ENCODE measurements at regions not wholly inside any gene's neighbourhood (a gene's known extent, or its start where the extent isn't known, plus 50 kb on each side); places are given as distances from the start of the nearest gene placed in this dataset.

DNA sequence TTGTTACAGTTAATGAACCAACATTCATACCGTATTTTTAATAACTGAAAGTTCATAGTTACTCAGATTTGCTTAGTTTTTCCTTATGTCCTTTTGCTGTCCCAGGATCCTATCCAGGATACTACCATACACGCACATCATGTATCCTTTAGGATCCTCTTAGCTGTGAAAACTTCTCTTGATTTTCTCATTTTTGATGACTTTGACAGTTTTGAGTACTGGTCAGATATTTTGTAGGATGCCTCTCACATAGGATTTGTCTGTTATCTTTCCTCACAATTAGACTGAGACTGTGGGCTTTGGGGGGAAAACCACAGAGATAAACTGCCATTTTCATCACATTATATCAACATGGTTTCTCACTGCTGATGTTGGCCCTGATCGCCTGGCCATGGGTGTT, 491.3 kb upstream of the TRPC7 start:
- Histone ChIP-seq H2BK15ac (ENCODE audit: low read depth, low read length) (no peak overlapping the region), H2BK120ac (ENCODE audit: low read depth, low read length) (no peak overlapping the region), H3K9ac (ENCODE audit: low read depth, low read length) (no peak overlapping the region), H3K4me1 (ENCODE audit: control insufficient read depth, insufficient read depth, low read length) (no peaks in the 10 kb centered on the region), H3K79me1 (ENCODE audit: low read depth in 1 of 2, low read length in 2 of 2) (no peaks in the 10 kb centered on the region), H3K4me3 (ENCODE audit: insufficient read depth, low read depth, low read length) (no peak overlapping the region), H3K4ac (ENCODE audit: low read depth, low read length) (no peak overlapping the region), H4K8ac (ENCODE audit: low read depth in 2 of 2, low read length in 2 of 2) (no peak overlapping the region), H4K5ac (ENCODE audit: low read depth, low read length) (no peak overlapping the region), H3K23ac (ENCODE audit: low read depth, low read length) (no peak overlapping the region), H2AK5ac (ENCODE audit: low read depth, low read length) (no peak overlapping the region), H3K18ac (ENCODE audit: low read depth, low read length) (no peak overlapping the region), H2AK9ac (replicated peaks; ENCODE audit: low read depth, low read length, poor library complexity) (no peak overlapping the region), H3K27me3 (ENCODE audit: control insufficient read depth, insufficient read depth, low read length) (no peaks in the 10 kb centered on the region), H3K4me2 (ENCODE audit: low read depth, low read length) (no peak overlapping the region), H2AFZ (replicated peaks; ENCODE audit: low read length, poor library complexity) (no peak overlapping the region), H3K56ac (ENCODE audit: extremely low read depth, insufficient read depth, low read length) (no peak overlapping the region), H3K14ac (replicated peaks; ENCODE audit: low read depth, low read length) (no peak overlapping the region), H3K9me1 (ENCODE audit: insufficient read depth, low read length) (no peaks in the 10 kb centered on the region), H3K36me3 (ENCODE audit: control insufficient read depth, insufficient read depth, low read length) (no peaks in the 10 kb centered on the region), H4K20me1 (ENCODE audit: insufficient read depth, low read length) (no peaks in the 10 kb centered on the region), H3K27ac (ENCODE audit: insufficient read depth, low read length) (no peak overlapping the region), H4K91ac (ENCODE audit: insufficient read depth, low read depth, low read length) (no peak overlapping the region), H2BK20ac (ENCODE audit: low read depth, low read length) (no peak overlapping the region), H3K9me3 (ENCODE audit: control insufficient read depth, insufficient read depth, low read length) (0 out of 2 replicates have a peak, but pooled peaks cover 2% of the 10 kb centered on the region), H2BK5ac (ENCODE audit: low read depth, low read length, poor library complexity, severe bottlenecking) (no peak overlapping the region)
- DNase-seq (no peak), ATAC-seq (ENCODE audit: low read depth) (no peak)
- intact Hi-C loops (cut with micrococcal nuclease) (no loop called here), dilution Hi-C loops (cut with HindIII; ENCODE audit: low sequenced_read_pairs, unreplicated experiment) (no loop called here), in situ Hi-C loops (cut with MboI; ENCODE audit: low sequenced_read_pairs) (no loop called here)
- TF ChIP-seq NFE2L2 (IDR thresholded peaks at IDR 0.05; ENCODE audit: low read depth, low read length) (no peak), FOS (IDR thresholded peaks at IDR 0.05; ENCODE audit: low read depth, low read length) (no peak), SMC3 (IDR thresholded peaks at IDR 0.05; ENCODE audit: low read depth, low read length) (no peak), POLR2A (IDR thresholded peaks at IDR 0.05; ENCODE audit: low read depth, low read length) (no peak), CEBPB (IDR thresholded peaks at IDR 0.05; ENCODE audit: low read depth, low read length) (no peak), BHLHE40 (IDR thresholded peaks at IDR 0.05; ENCODE audit: low read depth, low read length) (no peak), MAFK (IDR thresholded peaks at IDR 0.05; ENCODE audit: low read depth, low read length) (no peak), RFX5 (IDR thresholded peaks at IDR 0.05; ENCODE audit: low read depth, low read length) (no peak), CHD1 (IDR thresholded peaks at IDR 0.05; ENCODE audit: low read depth, low read length) (no peak), RAD21 (IDR thresholded peaks at IDR 0.05; ENCODE audit: low read length) (no peak), MXI1 (IDR thresholded peaks at IDR 0.05; ENCODE audit: borderline replicate concordance, low read depth, low read length) (no peak), RCOR1 (IDR thresholded peaks at IDR 0.05; ENCODE audit: insufficient replicate concordance, low read length) (no peak)
- TF ChIP-seq, protein P1, sequence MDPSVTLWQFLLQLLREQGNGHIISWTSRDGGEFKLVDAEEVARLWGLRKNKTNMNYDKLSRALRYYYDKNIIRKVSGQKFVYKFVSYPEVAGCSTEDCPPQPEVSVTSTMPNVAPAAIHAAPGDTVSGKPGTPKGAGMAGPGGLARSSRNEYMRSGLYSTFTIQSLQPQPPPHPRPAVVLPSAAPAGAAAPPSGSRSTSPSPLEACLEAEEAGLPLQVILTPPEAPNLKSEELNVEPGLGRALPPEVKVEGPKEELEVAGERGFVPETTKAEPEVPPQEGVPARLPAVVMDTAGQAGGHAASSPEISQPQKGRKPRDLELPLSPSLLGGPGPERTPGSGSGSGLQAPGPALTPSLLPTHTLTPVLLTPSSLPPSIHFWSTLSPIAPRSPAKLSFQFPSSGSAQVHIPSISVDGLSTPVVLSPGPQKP (IDR thresholded peaks at IDR 0.05; ENCODE audit: borderline replicate concordance, low read depth, low read length): no peak
- TF ChIP-seq, protein P2, sequence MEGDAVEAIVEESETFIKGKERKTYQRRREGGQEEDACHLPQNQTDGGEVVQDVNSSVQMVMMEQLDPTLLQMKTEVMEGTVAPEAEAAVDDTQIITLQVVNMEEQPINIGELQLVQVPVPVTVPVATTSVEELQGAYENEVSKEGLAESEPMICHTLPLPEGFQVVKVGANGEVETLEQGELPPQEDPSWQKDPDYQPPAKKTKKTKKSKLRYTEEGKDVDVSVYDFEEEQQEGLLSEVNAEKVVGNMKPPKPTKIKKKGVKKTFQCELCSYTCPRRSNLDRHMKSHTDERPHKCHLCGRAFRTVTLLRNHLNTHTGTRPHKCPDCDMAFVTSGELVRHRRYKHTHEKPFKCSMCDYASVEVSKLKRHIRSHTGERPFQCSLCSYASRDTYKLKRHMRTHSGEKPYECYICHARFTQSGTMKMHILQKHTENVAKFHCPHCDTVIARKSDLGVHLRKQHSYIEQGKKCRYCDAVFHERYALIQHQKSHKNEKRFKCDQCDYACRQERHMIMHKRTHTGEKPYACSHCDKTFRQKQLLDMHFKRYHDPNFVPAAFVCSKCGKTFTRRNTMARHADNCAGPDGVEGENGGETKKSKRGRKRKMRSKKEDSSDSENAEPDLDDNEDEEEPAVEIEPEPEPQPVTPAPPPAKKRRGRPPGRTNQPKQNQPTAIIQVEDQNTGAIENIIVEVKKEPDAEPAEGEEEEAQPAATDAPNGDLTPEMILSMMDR (conservative IDR thresholded peaks at IDR 0.05; ENCODE audit: low read depth, low read length): no peak
- TF ChIP-seq, protein P3, sequence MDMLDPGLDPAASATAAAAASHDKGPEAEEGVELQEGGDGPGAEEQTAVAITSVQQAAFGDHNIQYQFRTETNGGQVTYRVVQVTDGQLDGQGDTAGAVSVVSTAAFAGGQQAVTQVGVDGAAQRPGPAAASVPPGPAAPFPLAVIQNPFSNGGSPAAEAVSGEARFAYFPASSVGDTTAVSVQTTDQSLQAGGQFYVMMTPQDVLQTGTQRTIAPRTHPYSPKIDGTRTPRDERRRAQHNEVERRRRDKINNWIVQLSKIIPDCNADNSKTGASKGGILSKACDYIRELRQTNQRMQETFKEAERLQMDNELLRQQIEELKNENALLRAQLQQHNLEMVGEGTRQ (IDR thresholded peaks at IDR 0.05; ENCODE audit: low read depth, low read length): no peak
- ChIA-PET CTCF (no interaction called here), POLR2A (ENCODE audit: unreplicated experiment) (no interaction called here)
- BruUV-seq (replicated peaks): no TSS peak
- WGBS, 2 experiments (ENCODE audit: extremely low coverage in 2 of 2, insufficient read length in 1 of 2): no CpG with 5 or more reads among the region's 3 CpGs

Measured in IMR-90 (cell line).